ACHN (cell line): ENCODE measurements at regions not wholly inside any gene's neighbourhood (a gene's known extent, or its start where the extent isn't known, plus 50 kb on each side); places are given as distances from the start of the nearest gene placed in this dataset.

Experiments
- DNase-seq: peaks from one replicate; pipeline ENCODE4 v3.0.0-alpha.2; 2015
- in situ Hi-C: cut with HindIII; loops from 2 replicates; pipeline ENCODE4 v1.10.0; 2017; ENCODE audit warnings: low sequenced_read_pairs, low pct_ligation_motif_present, low pct_unique_long_range_greater_than_20kb

GRCh38 chr14:71695611-71696350 is 236.4 kb upstream of the RGS6 start:
- in situ Hi-C loops: no loop called here
- no peak for DNase-seq

DNA sequence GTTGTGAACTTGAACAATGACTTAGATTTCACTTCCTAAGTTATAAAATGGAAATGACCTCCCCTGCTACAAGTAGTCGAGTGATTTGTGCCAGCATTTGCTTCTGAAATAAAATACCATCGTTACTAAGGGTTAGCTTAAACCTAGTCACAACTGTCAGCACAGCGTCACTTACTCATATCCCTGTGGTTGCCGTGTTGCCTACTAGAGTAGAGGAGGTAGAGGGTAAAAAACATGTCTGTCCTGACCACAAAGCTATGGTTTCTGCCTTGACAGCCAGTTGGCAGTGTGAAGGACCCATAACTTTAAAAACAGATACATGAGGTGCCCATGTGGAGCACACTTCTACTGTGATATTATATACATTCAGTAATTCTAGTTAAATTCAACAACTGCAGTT is 234.2 kb upstream of the RGS6 start:
- no peak for DNase-seq
- in situ Hi-C loops: no loop called here

DNA sequence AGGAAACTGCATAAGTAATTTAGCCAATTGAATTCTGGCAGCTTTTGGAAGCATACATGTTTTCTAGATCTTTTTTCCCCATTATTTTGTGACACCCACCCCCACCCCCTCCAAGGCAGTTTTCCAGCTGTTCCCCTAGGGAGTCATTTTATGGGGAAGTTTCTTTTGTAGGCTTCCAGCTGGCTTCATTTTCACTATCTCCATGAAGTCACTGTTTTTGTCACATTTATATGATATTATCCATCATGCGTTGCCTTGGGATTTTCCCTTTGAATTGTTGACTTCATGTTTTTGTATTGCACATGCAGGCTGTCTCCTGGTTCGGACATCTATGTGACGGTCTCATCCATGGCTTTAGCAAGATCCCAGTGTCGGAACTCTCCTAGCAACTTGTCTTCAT is 233.6 kb upstream of the RGS6 start:
- in situ Hi-C loops: no loop called here

GRCh38 chr14:71701990-71702389 is 230.2 kb upstream of the RGS6 start:
- in situ Hi-C loops: no loop called here
- DNase-seq: no peak

More for the DNA sequence above, 233.6 kb upstream of the RGS6 start:
- no peak for DNase-seq

DNA sequence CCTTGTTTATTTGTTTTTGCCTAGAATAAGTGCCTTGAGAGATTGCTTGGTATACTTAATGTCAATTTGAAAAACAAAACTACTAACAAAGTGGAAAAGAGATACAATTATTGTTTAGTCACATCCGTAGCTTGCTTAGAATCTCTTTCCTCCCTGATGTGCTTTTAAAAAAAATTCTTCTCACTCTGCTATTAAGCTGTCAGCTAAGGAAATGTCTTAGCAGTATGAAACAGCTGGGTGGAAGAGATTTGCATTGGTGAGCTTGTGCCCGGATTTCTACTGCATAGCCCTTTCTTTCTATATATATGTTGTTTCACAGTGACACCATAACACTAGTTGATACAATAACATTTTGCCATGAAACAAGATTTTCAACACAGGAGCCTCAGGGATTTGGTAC is 229.4 kb upstream of the RGS6 start:
- no peak for DNase-seq
- in situ Hi-C loops: no loop called here

GRCh38 chr14:71703477-71703876 is 228.8 kb upstream of the RGS6 start:
- in situ Hi-C loops: no loop called here
- DNase-seq: no peak

DNA sequence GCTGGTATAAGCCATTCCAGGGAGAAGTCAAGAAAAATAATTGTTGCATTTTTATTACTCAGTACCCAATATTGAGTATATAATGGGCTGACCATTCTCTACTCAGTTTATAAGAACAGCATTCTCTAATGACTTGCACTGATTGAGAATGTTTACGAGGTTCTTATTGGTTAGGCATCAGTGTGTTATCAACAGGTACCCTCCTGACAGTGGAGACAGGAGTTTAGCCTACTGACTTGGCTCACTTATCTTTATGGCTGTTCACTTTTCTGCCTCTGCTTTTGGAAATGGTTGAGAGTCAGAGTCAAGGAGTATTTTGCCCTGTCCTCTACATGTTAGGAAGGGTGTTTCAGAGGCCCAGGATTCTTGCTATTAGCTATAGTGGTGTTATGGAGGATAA is 228.0 kb upstream of the RGS6 start:
- no peak for DNase-seq
- in situ Hi-C loops: no loop called here

- in situ Hi-C loops: no loop called here
- DNase-seq: no peak
Observed at GRCh38 chr14:71705460-71705859, 226.8 kb upstream of the RGS6 start.

- in situ Hi-C loops: no loop called here
Observed at GRCh38 chr14:71709076-71709475, 223.2 kb upstream of the RGS6 start.

DNA sequence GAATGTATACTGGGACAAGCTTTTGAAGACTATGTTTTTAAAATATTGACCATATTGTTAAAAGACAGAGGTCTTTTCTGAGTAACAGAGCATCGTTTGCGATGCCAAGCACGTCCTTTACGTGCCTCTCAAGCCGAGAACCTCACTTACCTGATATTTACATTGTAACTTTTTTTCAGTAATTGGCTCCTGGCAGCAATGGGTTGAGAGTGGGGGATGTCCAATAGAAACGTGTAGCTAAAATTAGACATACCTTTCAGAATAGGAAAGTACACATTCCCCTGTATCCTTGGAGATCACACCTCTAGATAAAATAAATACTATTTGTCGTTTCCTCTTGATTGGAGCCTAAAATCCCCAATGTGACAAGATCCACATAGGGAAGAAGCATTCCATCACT is 222.2 kb upstream of the RGS6 start:
- DNase-seq: no peak

More at GRCh38 chr14:71709076-71709475, 223.2 kb upstream of the RGS6 start:
- no peak for DNase-seq

GRCh38 chr14:71711125-71711524 is 221.1 kb upstream of the RGS6 start:
- in situ Hi-C loops: no loop called here
- no peak for DNase-seq

More for the DNA sequence above, 222.2 kb upstream of the RGS6 start:
- in situ Hi-C loops: no loop called here

DNA sequence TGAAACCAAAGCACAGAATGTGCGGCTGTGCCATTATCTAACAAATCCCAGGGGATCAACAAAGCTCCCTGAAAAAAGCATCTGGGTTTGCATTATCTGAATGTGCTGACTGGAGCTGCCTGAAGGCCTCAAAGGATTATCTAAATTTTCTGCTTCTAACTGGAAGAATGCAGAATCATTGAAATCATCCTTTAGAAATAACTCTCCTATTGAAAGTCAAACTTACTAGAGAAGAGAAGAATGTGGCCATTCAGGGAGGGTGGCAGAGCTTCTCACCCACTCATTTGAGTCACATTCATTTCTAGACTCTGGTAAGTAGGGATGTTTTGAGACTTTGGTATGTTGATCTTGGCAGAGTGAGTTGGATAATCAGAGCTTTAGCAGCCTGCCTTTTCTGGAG is 220.6 kb upstream of the RGS6 start:
- DNase-seq: no peak
- in situ Hi-C loops: no loop called here

DNA sequence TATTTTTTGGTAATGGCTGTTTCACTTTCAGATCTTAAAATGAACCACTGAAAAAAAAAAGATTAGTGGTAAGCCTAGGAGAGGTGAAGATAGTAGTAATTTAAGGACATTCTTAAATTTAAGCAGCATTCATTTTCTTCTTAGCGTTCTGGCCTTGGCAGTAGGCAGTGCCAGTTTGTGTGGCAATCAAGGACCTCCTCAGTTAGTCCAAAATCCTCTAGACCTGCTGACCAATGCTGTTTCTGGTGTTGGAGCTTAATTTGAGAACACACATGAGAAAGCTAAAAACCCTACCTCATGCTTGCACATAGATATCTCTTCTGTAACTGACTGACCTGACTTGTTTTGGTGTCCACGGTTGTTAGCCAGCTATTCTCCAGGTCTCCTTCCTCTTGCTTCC is 219.8 kb upstream of the RGS6 start:
- in situ Hi-C loops: no loop called here

DNA sequence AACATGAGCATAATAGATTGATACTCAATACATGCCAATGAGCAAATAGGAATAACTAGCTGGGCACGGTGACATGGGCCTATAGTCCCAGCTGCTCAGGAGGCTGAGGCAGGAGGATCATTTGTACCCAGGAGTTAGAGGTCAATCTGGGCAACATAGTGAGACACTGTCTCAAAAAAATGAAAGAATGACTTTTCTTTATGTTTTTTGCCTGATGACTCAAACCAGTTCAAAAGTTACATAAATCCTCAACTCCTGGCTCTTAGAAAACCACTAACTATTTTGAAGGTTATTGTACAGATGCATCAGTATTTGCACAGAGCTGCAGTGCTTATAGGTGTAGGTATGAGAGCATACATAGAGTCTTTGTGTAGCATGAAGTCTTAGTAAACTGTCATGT is 219.2 kb upstream of the RGS6 start:
- in situ Hi-C loops: no loop called here
- DNase-seq: no peak

More for the DNA sequence above, 219.8 kb upstream of the RGS6 start:
- no peak for DNase-seq

GRCh38 chr14:71713451-71713850 is 218.8 kb upstream of the RGS6 start:
- in situ Hi-C loops: no loop called here
- DNase-seq: no peak

DNA sequence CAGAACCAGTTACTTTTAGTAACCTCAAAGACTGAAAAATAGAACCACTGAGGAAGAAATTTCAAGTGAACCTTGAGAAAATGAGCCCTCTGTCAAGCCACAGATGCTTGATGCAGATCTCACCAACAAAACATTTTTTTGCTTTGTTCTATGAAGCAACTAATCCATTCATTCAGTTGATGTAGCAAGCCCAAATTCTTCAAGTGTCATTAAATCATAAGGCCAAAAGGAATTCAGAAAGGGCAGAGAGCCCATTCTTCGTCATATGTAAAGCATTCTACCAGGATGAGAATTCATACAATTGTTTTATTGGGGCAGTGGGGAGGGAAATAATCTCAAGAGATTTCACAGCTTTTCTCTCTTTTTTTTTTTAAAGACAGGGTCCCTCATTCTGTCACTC is 218.0 kb upstream of the RGS6 start:
- no peak for DNase-seq
- in situ Hi-C loops: no loop called here

GRCh38 chr14:71716041-71716772 is 216.0 kb upstream of the RGS6 start:
- in situ Hi-C loops: no loop called here
- DNase-seq: no peak

DNA sequence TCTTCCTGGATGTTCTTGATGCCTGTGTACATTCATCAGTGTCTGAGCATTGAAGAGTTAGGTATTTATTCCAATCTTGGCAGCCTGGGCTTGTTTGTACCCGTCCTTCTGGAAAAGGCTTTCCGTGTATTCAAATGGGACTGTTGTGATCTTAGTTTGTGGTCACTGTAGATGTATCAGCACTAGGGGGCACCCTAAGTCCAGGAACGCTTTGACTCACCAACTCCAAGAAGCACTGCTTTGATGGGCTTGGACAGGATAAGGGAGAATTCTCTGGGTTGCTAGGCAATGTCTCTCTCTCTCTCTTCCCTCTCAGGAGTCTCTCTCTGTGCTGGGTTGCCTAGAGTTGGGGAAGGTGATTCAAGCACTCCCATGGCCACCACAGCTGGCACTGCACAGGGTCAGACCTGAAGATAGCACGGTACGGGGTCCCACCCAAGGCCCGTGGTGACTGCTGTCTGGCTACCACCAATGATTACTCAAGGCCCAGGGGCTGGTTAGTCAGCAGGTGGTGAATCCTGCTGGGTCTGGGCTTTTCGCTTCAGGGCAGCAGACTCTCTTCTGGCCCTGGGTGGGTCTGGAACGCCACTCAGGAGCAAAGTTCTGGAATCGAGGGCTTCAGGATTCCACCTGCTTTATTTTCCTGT is 211.1 kb upstream of the RGS6 start:
- in situ Hi-C loops: no loop called here
- peak; percentile 45 for DNase-seq

- in situ Hi-C loops: no loop called here
- DNase-seq: no peak
Observed at GRCh38 chr14:71721791-71722190, 210.4 kb upstream of the RGS6 start.

DNA sequence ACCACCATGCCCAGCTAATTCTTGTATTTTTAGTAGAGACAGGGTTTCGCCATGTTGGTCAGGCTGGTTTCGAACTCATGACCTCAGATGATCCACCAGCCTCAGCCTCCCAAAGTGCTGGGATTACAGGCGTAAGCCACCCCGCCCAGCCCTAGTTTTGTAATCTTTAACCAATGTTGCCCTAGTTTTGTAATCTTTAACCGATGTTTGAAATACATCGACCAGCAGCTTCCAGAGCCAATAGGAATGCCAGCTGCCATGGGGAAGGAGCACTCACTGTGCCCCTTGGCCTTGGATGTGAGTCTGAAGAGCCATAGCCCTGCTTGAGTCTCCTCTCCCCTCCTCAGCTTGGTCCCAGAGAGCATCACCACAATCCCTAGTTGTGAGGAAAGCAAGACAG is 209.3 kb upstream of the RGS6 start:
- in situ Hi-C loops: no loop called here
- DNase-seq: no peak
